ENCODE measurements at regions not wholly inside any gene's neighbourhood (a gene's known extent, or its start where the extent isn't known, plus 50 kb on each side); places are given as distances from the start of the nearest gene placed in this dataset.

DNA sequence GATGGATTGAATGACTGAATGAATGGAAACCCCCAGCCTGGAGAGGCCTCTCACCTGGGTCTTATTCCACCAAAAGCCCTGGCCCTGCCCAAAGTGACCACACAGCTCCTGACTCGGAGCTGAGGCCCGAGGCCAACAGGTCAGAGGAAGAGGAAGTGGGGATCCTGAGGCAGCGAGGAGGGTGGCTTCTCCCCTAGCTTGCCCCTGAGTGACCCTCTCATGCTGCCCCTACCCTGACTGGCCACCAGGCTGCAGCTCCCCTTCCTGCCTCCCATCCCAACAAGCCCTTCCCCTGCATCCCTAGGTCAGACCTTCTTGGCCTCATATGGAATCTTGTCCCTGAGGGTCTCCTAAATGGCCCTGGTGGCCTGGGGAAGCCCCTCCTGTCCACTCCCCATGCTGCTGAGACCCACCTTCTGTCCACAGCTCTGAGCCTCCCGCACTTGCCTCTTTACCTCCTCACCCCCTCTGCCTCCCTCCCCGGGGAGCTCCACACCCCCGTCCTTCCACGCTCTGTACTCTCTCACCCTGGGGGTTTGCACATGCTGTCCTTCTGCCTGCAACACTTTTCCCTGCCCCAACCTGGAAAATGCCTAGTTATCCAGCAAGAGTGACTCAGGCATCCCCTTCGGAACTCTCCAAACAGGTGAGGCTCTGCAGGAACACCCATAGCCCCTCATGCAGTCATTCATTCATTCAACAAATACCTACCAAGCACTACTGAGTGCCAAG lies 134.8 kb upstream of the HDAC4 start:
- no peak for DNase-seq (ENCODE audit: low read depth, low spot score)
- no peak overlapping the region for H3K4me3 ChIP-seq (ENCODE audit: low read length)

DNA sequence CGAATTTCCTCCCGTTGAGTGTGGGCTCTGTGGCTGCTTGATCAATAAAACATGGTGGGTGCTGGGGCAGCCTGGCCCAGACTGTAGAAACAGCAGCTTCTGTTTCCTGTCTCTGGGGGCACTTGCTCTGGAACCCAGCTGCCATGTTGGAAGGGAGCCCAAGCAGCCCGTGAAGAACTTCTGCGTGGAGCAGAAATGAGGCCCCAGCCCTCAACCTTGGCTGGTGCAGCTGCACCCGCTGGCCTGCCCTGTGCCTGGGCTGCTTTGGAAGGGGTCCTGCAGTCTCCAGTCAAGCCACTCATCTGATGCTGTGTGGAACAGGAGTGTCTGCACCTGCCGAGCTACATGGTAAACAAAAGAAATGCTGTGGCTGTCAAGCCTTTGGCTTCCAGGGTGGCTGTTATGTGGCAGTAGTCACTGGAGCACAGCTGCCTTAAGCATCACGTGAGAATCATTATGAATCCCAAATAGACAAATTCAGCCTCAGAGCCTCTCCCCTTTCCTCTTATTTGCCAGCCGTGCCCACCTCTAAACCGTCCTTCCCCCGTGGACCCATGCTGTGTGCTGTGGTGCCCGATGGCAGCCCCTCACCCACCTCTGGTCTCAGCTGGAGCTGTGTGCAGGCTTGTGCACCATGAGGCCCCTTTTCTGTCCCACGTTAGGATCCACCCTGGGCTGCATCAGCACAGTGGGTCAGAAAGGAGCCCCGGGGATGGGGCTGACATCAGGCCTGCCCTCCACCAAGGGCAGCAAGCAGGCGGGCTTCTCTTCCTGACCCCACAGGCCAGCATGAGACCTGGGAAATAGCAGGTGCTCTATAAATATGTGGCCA lies 134.0 kb upstream of the HDAC4 start:
- DNase-seq (ENCODE audit: low read depth, low spot score), result no peak
- no peak overlapping the region for H3K4me3 ChIP-seq (ENCODE audit: low read length)

DNA sequence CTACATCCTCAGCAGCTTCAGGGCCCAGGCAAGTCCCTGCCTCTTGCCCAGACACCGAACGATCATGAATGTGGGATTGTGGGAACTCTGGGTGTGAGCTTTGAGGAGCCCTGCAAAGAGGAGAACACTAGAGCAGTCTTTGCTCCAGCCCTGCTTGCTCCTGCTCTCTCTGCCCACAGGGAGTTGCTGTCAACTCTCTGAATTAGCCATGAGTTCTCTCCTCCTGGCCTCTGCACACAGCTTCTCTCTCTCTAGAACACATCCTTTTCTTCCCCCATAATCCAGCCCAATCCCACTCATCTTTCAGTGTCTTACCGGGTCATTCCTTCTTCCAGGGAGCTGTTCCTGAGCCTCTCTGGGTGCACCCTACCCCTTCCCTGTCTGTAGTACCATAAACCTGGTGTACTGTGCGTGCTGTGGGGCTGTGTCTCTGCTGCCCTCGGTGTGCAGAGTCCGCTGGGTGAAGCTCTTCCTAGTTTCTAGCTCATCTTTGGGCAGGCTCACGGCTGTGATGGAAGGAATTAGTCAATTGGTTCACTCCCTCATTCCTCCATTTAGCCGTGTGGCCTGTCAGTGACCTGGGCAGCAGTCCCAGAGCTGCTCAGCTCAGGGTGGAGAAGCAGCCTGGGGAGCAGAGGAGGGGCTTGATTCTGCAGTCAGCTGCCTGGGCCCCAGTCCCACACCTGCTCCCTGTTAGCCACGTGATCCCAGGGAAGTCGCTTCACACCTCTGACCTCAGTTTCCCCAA lies 132.9 kb upstream of the HDAC4 start:
- DNase-seq (ENCODE audit: low read depth, low spot score), result no peak
- H3K4me3 ChIP-seq (ENCODE audit: low read length), result no peak overlapping the region

DNA sequence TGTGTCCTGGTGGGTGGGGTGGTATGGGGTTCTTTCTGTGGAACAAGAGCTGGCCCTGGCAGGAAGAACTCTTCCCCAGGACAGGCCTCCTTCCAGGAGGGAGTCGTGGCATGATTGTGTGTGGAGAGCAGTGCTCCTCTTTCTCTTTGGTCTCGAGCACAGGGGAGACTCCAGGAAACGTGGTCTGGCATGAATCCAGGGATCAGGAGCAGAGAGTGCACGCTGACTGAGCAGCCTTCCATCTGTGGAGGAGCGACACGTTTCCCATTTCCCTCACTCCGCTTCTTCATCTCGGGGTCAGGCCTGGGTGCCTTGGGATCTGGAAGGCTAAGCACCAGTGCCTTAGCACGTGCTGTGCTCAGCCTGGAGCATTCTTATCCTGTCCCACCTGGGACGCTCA lies 132.0 kb upstream of the HDAC4 start:
- no peak overlapping the region for H3K4me3 ChIP-seq (ENCODE audit: low read length)
- no peak for DNase-seq (ENCODE audit: low read depth, low spot score)

DNA sequence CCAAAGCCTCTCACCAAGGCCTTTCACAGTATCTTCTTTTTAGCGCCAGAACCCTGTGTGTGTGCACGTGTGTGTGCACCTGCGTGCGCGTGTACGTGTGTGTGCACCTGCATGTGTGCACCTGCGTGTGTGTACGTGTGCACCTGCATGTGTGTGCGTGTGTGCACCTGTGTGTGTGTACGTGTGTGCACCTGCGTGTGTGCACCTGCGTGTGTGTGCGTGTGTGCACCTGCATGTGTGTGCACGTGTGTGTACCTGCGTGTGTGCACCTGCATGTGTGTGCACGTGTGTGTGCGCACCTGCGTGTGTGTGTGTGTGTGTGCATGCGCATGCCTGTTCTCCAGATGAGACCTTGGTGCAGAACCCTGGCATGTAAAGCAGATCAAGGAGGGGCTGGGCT lies 131.4 kb upstream of the HDAC4 start:
- no peak for DNase-seq (ENCODE audit: low read depth, low spot score)
- no peak overlapping the region for H3K4me3 ChIP-seq (ENCODE audit: low read length)

DNA sequence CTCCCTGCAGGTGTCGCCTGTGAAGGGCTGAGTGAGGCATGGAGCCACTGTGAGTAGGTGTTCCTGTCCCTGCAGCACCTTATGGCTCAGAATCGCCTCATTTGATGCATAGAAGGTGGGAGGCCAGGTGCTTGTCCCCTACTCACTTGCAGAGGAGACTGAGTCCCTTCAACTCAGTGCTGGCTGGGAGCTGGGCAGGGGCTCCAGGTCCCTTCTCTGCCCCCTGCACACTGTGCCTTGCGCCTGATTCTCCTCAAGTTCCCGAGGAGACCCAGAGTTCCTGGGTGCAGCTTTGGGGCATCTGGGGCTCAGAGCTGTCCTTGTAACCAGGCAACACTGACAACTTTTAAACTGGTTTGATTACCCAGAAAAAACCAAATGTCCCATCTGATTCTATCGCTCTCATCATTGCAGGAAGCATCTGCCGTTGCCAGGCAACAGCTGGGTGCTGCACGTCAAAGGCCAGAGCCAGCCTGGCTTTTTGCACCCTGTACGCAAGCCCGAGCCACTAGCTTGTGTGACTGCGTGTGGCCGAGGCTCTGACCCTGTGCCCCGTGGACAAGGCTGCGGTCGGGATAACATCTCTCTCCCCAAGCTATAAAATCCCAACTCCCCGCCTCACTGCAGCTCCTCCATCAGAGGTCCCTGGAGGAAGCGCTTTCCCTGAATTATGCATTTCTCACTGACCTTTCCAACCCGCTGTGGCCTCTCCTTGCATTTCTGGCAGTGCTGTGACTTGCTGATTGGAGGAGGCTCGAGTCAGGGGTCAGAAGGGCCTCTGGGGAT lies 130.8 kb upstream of the HDAC4 start:
- no peak for DNase-seq (ENCODE audit: low read depth, low spot score)
- H3K4me3 ChIP-seq (ENCODE audit: low read length), result no peak overlapping the region

DNA sequence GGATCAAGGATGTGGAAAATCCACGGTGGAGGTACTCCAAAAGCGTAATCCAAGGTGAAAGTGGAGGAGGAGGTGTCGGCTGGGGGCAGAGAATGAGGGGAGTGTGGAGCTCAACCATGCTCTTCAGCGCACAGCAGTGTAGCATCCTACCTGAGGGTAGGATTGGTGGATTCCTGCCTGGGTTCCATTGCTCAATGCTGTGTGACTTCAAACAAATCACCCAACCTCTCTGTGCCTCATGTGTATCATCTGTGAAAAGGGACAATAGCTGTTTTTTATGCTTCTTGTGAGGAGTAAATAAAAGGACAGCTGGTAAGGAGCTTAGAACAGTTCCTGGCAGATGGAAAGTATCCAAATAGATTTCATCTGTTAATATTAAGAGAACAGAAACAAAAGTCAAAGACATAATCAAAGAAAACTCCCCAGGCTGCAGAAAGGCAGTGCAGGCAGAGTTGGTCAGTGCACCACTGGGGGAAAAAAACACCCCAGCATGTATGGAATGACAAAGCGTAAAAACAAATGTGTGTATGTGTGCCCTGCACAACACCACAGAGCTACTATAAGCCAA lies 130.0 kb upstream of the HDAC4 start:
- DNase-seq (ENCODE audit: low read depth, low spot score), result no peak
- no peak overlapping the region for H3K4me3 ChIP-seq (ENCODE audit: low read length)

DNA sequence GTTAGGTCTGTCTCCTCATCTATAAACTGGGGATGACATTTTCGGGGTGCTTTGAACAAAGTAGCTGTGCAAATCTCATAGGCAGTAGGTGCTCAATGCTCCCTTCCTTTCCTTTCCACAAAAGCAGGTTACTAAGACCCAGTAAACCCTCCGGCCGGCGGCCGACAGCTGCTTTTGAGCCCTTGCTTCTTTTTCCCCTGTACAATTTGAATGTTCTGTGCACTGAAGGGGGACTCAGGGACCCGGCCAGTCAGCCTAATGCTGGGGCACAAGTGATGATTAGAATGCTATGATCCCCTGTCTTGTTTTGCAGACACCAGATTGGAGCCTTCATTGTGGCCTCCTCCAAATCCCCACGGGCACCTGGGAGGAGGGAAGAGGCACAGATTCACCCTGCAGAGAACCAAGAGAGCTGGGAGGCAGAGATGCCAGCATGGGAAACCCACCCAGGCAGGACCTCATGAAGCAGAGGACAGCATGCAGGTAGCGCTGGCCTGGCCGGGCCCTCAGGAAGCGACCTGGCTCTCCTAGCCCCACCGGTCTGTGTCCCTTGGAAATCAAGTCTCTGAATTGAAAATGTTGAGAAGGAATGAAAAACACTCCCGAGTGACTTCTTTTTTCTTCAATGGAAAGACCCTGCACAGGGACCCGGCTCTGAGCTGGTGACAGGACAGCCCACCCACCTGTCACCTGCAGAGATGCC lies 128.6 kb upstream of the HDAC4 start:
- no peak for DNase-seq (ENCODE audit: low read depth, low spot score)
- H3K4me3 ChIP-seq (ENCODE audit: low read length), result no peak overlapping the region

DNA sequence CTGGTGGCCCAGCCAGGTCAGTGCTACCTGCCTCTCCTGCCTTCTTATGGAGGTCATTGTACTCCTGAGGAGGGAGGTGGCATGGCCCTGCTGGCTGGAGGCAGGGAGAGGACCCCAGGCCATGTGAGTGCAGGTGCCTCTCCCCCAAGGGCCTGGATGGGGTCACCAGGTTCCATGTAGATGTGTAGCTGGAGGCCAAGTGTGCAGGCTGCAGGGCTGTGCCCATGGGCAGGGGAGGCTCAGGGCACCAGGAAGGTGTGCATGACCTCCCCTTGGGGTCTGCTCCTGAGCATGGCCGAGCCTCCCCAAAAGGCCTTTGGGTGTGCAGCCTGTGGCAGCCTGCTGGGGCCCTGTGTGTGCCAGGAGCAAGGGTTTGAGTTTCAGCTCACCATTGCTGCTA lies 128.1 kb upstream of the HDAC4 start:
- no peak overlapping the region for H3K4me3 ChIP-seq (ENCODE audit: low read length)
- no peak for DNase-seq (ENCODE audit: low read depth, low spot score)

DNA sequence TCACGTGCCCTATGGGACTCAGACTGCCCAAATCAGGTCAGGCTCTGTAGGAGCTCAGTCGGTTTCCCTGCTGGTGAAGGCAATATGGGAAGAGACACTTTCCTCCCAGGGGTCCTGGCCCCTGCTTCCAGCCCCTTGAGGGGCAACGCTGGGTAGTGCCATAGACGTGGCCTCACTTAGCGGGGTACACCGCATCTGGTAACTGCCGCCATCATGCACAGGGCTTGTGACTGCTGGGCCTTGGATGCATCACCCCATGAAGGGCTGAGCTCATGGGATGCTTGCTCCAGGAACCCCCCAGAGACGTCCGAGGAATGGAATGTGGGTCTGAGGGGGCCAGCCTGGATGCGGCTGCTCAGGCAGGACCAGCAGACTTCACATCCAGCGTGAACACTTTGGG lies 127.3 kb upstream of the HDAC4 start:
- no peak for DNase-seq (ENCODE audit: low read depth, low spot score)

DNA sequence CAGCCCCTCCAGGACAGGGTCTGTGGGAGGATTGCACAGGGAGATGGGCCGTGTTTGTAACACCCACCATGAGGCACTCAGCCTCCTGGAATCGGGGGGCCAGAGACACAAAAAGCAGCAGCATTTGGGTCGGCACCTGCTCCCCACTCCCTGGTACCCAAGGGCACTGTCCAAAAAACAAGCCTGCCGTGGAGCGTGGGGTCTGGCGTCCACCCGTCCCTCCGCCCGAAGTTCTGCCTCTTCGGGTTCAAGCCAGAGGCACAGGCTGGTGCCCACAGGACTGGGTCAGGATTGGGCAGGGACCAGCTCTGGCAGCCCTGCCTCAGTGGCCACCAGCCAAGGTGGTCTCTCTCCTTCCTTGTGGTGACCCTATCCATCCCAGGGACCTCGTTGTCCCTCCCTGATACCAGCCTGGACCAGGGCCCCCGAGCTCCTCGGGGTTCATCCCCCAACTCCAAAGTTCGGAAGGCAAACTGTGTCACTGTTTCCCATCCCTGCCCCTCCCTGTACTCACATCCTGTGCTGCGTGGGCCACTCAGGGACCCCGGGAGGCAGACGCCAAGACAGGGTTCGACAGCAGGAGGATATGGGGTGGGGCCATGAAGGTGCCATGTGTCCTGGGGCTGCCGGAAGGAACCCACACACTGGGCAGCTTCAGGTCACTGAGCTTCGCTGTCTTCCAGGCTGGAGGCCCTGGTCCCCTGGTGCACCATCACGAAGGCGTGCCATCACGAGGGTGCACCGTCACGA lies 126.0 kb upstream of the HDAC4 start:
- no peak for DNase-seq (ENCODE audit: low read depth, low spot score)
- H3K4me3 ChIP-seq (ENCODE audit: low read length), result no peak overlapping the region

More for the DNA sequence above, 127.3 kb upstream of the HDAC4 start:
- no peak overlapping the region for H3K4me3 ChIP-seq (ENCODE audit: low read length)

DNA sequence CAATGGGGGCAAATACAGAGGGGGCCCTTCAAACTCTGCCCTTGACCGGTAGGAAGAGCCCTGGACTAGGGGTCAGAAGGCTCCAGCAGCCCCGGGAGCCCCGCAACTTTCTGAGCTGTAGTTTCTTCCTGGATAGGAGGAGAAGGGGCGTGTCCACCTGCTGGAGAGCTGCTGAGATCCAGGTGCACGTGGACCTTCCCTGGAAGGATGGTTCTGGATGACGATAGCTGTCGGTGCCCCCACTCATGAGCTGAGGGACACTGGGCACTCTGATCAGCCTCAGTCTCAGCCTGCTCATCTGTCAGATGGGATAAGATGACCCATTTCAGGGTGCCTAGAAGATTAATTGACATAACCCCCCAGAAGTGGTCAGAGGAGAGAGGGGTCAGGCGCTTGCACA lies 125.2 kb upstream of the HDAC4 start:
- H3K4me3 ChIP-seq (ENCODE audit: low read length), result no peak overlapping the region
- DNase-seq (ENCODE audit: low read depth, low spot score), result no peak

DNA sequence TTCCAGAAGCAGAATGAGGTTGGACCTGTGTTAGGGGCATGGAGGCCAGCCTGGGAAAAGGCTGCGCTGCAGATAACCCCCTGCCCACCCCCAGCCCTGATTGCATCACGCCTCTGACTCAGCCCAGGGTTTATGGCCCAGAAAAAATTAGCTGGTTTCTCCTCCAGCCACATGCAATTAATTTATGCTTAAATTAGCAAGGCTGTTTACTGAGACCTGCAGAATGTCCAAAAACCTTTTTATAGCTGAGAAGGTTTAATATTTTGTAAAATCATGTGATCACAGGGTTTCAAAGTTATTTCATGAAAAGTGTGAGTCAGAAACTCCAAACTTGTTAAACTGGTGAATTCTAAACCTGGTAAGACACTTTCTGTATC lies 123.1 kb upstream of the HDAC4 start:
- H3K4me3 ChIP-seq (ENCODE audit: low read length), result no peak overlapping the region
- DNase-seq (ENCODE audit: low read depth, low spot score), result no peak

DNA sequence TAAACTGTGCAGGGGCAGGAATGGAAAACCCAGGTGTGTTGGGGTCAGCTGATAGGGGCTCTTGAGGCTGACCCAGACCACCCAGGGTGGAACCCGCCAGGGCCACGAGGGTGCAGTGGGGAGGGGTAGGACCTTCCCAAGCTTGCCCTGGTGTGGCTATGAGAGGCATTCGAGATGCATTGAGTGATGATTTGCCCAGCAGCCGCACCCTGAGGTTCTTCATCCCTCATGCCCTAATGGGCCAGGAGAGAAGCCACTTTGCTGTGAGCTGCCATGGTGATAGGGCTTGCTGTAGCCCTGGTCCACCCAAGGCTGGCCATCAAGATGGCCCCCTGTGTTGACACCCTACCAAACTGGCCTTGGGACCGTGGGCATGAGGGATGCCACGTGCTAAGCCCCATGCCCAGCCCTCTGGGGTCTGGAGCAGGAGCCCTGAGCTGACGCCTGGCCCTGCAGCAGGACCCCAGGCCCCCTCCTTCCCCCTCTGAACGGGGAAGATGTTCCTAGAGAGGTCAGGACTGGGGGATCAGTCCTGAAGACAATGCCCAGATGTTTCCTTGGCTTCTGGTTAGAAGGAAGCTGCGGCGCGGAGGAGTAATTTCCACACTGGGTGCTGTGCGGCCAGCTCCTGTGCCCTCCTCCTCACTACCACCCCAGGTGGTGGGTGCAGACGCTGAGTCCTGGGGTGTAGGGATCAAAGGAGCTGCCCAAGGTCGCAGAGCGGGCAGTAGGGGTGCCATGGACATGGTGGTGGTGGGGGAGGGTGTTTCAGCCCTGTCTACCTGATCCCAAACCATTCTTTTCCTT lies 122.5 kb upstream of the HDAC4 start:
- no peak overlapping the region for H3K4me3 ChIP-seq (ENCODE audit: low read length)
- DNase-seq (ENCODE audit: low read depth, low spot score), result no peak

DNA sequence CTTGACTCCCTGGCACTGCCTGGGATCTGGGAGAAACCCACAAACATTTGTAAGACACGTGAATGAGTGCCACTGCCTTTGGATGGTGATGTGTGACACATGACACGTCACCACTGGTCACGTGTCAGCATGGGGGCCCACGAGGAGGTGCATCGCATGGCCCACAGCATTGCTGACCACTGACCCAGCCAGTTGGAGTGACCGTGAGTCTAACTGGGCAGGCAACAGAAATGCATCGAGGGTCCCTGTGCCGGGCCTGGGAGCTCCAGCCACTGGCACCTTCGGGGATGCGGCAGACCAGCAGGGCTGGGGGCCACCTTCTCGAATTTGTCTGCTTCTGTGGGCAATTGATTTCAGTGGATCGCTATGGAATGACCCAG lies 121.9 kb upstream of the HDAC4 start:
- no peak overlapping the region for H3K4me3 ChIP-seq (ENCODE audit: low read length)
- DNase-seq (ENCODE audit: low read depth, low spot score), result no peak

DNA sequence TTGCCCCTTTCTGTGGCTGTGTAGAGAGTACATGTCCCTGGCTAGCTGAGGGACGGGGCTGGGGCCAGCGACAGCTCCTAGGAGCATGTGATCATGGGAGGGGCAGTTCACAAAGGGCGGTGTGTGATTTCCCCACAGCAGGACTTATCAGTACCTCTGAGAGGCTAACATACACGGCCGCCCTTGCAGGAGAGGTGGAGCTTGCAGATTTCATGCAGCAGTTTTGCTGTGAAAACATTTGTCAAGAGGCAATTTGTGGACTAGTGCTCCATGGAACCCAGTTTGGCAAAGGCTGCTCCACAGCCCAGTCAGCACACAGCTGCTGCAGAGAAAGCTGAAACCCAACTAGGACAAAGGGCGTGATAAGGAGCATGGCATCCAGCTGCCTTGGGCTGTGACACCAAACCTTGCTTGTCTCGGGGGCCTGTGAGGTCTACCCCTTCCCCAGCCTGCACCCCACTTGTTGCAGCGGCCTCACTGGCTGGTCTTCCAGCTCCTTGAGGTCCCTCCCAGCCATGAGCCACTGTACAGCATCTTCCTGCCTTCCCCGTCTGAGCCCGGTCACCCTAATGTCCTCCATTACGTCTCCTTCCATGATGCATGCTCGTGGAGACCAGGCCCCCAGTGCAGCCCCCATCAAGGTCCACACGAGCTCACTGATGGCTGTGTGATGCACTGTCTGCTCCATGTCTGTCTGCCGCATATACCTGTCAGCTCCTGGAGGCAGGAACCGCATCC lies 121.4 kb upstream of the HDAC4 start:
- no peak overlapping the region for H3K4me3 ChIP-seq (ENCODE audit: low read length)
- no peak for DNase-seq (ENCODE audit: low read depth, low spot score)

DNA sequence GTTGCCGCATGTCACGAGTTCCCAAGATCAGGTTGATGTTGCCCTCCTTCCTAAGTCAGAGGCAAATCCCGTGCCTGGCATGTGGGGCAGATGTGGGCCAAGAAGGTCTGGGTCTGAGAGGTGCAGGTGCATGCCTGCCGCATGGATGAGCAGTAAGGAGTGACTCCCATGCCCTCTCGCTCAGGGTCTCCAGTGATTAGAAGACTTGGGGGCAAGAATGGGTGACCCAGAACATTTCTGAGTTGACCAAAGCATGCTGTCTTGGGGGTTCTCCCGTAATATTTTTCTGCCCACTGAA lies 120.6 kb upstream of the HDAC4 start:
- no peak for DNase-seq (ENCODE audit: low read depth, low spot score)
- no peak overlapping the region for H3K4me3 ChIP-seq (ENCODE audit: low read length)

All from Jurkat, Clone E6-1 (cell line).